Kidney epithelial cell (primary cell): ENCODE measurements at regions not wholly inside any gene's neighbourhood (a gene's known extent, or its start where the extent isn't known, plus 50 kb on each side); places are given as distances from the start of the nearest gene placed in this dataset.

Experiments used
- DNase-seq: peaks from one replicate; pipeline ENCODE4 v3.0.0-alpha.2; 2010; ENCODE audit warnings: low read depth
- H3K27me3 ChIP-seq: 2 replicates; pipeline ENCODE4 v1.6.0; 2011; ENCODE audit warnings: low read length; ENCODE audit not compliant: control insufficient read depth, insufficient read depth
- H3K36me3 ChIP-seq: 2 replicates; pipeline ENCODE4 v1.5.1; 2011; ENCODE audit warnings: low read length; ENCODE audit not compliant: control insufficient read depth, insufficient read depth
- H3K4me3 ChIP-seq: 2 replicates; pipeline ENCODE4 v1.5.1; 2011; ENCODE audit warnings: low read depth, mild to moderate bottlenecking, control low read depth, low read length
- CTCF ChIP-seq: IDR thresholded peaks from 2 replicates; pipeline ENCODE4 v1.5.1; 2011; ENCODE audit warnings: mild to moderate bottlenecking, moderate library complexity, low read length, control low read depth, inconsistent platforms; ENCODE audit not compliant: insufficient read depth, poor library complexity, severe bottlenecking

DNA sequence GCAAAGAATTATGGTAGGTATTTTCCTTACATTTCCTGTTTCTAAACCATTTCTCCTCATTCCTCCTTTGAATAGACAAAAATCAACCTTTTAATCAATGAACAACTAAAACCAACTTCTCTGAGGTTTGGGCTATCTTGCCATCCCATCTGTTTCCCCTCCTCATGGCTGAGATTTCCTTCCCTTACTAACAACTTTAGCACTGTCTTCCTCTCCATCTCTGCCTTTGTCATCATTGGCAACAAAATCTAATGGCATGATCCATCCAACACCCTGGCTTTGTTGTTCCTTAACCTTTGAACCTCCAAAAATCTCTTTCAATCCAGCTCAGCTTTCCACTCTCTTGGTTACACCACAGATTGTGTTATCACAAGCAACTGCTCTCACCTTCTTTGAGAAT is 95.3 kb upstream of the FAM136A start:
- Histone ChIP-seq H3K36me3 (no peaks in the 10 kb centered on the region), H3K4me3 (no peak overlapping the region), H3K27me3 (peaks cover 9% of the 10 kb centered on the region)
- no peak for DNase-seq
- no peak for TF ChIP-seq CTCF

DNA sequence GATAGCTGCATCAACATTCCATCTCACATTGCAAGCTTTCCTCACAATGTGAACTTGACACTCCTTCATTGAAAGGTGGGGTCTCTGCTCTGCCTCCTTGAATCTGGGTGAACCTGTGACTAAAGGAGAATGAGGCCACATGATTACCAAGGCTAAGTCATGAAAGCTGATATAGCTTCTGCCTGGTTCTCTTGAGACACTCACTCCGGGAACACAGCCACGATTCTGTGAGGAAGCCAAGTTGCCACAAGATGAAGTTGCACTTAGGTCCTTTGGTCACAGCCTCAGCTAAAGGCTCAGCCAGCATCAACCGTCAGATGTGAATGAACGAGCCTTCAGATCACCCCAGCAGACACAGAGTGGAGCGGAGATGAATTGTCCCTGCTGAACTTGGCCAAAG is 94.7 kb upstream of the FAM136A start:
- no peaks in the 10 kb centered on the region for H3K36me3 ChIP-seq
- TF ChIP-seq CTCF: no peak
- H3K27me3 ChIP-seq: peaks cover 9% of the 10 kb centered on the region
- DNase-seq: no peak
- H3K4me3 ChIP-seq: no peak overlapping the region

GRCh38 chr2:70393881-70394280 is 92.0 kb upstream of the FAM136A start:
- peaks cover 7% of the 10 kb centered on the region for H3K27me3 ChIP-seq
- H3K4me3 ChIP-seq: no peak overlapping the region
- DNase-seq: no peak
- no peaks in the 10 kb centered on the region for H3K36me3 ChIP-seq
- no peak for TF ChIP-seq CTCF

- DNase-seq: no peak
- no peak for TF ChIP-seq CTCF
- Histone ChIP-seq H3K4me3 (no peak overlapping the region), H3K27me3 (peaks cover 5% of the 10 kb centered on the region), H3K36me3 (no peaks in the 10 kb centered on the region)
These were observed 90.1 kb upstream of the FAM136A start for GRCh38 chr2:70391988-70392387.

DNA sequence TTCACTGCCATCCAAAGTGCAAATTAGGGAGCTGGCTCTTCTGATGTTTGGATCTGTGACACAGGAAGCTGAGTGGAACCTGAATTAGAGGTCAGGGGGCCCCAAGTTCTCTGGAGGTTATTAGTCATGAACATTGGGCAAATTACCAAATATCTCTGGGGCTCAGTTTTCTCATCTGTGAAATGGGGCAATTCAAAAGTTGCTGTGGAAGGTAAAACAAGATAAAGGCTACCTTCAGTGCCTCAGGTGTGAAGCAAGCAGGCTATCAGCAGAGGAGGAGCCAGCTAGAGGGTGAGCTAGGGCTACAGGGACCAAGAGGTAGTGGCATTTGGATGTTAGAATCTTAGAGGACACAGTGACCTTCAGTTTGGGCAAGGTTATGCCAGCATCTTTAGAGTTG is 89.4 kb upstream of the FAM136A start:
- no peak for DNase-seq
- Histone ChIP-seq H3K27me3 (peaks cover 5% of the 10 kb centered on the region), H3K36me3 (no peaks in the 10 kb centered on the region), H3K4me3 (no peak overlapping the region)
- TF ChIP-seq CTCF: no peak

GRCh38 chr2:70388813-70389212 is 86.9 kb upstream of the FAM136A start:
- no peaks in the 10 kb centered on the region for H3K36me3 ChIP-seq
- H3K4me3 ChIP-seq: no peak overlapping the region
- no peaks in the 10 kb centered on the region for H3K27me3 ChIP-seq
- no peak for DNase-seq
- no peak for TF ChIP-seq CTCF
